ENCODE measurements at regions not wholly inside any gene's neighbourhood (a gene's known extent, or its start where the extent isn't known, plus 50 kb on each side); places are given as distances from the start of the nearest gene placed in this dataset.

DNA sequence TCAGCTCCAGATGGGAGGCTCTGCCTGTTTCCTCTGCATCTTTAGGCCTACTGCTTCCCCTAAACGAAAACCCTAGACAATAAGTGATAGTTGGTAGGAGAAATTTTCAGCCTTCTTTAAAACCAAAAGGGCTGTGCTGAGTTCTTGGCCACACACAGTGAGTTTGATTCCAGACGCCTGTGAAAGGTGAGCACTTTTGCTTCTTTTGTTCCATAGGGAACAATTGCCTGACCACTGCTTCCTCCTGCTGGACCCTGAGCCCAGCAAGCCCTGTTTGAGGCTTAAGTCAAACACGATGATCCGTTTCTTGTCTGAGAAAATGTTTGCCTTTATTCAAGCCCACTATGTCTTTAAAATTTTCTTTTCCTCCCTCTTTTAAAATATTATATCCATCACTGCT is 493.9 kb downstream of the ZIC1 start (continued):
- TF ChIP-seq PRDM15 (CRISPR knock-in tag; IDR thresholded peaks at IDR 0.05): no peak

GRCh38 chr3:147904421-147904820 is 495.3 kb downstream of the ZIC1 start:
- ATAC-seq: no peak; the same call in 2 of the 3 replicates
- no peak overlapping the region for H3K9ac ChIP-seq (ENCODE audit: control insufficient read depth, insufficient read depth, low read length)
- ChIA-PET SMC1A (ENCODE audit: uncharacterized antibody, unreplicated experiment) (interaction anchor here (1.0 to 2.8 kb wide), 9 partner anchors 10 to 32 kb away, joined by 3 to 13 read pairs (median 4); no protein-coding TSS in a partner anchor), CTCF (interaction anchor here (1.2 kb wide), 1 partner anchor 11 kb away, joined by 3 read pairs; no protein-coding TSS in a partner anchor), RAD21 (ENCODE audit: unreplicated experiment) (interaction anchor here (1.0 to 1.1 kb wide), 2 partner anchors 12 to 14 kb away, joined by 3 to 5 read pairs; no protein-coding TSS in a partner anchor), POLR2A (no interaction called here)
- WGBS (ENCODE audit: insufficient coverage, insufficient replicate concordance, low lambda C conversion rate, missing lambda C conversion rate): 3% methylated on average over 3 of the region's 3 CpGs
- no peak overlapping the region for H2AFZ ChIP-seq (ENCODE audit: control insufficient read depth, low read depth, low read length)
- no peaks in the 10 kb centered on the region for H3K27me3 ChIP-seq (replicated peaks in 1 of 2; ENCODE audit: control insufficient read depth in 2 of 2, insufficient read depth in 2 of 2, low read length in 1 of 2)
- no peak overlapping the region for H3K4me3 ChIP-seq
- no TSS peak for BruUV-seq (replicated peaks)
- no peak overlapping the region for H3K4me2 ChIP-seq (ENCODE audit: control insufficient read depth, insufficient read depth)
- H3K4me1 ChIP-seq (ENCODE audit: control insufficient read depth, insufficient read depth, low read length): no peaks in the 10 kb centered on the region
- no peak overlapping the region for H3K27ac ChIP-seq (ENCODE audit: control insufficient read depth, insufficient read depth)
- no peaks in the 10 kb centered on the region for H3K79me2 ChIP-seq (ENCODE audit: control insufficient read depth, insufficient read depth, low read length)
- in situ Hi-C loops (cut with MboI): no loop called here
- H3K9me3 ChIP-seq (replicated peaks; ENCODE audit: control insufficient read depth, insufficient read depth, low read length): no peaks in the 10 kb centered on the region
- intact Hi-C loops (cut with micrococcal nuclease; ENCODE audit: unreplicated experiment): no loop called here
- no peaks in the 10 kb centered on the region for H3K36me3 ChIP-seq (ENCODE audit: control insufficient read depth in 2 of 2, insufficient read depth in 2 of 2, low read length in 1 of 2)
- no peak for FAIRE-seq
- no peak for DNase-seq (ENCODE audit: low read depth, low spot score)
- H4K20me1 ChIP-seq (ENCODE audit: control insufficient read depth, insufficient read depth): no peaks in the 10 kb centered on the region
- TF ChIP-seq MEF2A (IDR thresholded peaks at IDR 0.05; ENCODE audit: insufficient read depth, low read depth, low read length) (no peak), SRF (IDR thresholded peaks at IDR 0.05; ENCODE audit: low read depth in 2 of 2, low read length in 2 of 2) (no peak), GABPA (IDR thresholded peaks at IDR 0.05; ENCODE audit: low read depth) (no peak), BMI1 (IDR thresholded peaks at IDR 0.05; ENCODE audit: borderline replicate concordance) (no peak), EGR1 (IDR thresholded peaks at IDR 0.05; ENCODE audit: borderline replicate concordance in 1 of 2, low read depth in 2 of 2, low read length in 2 of 2) (no peak), KDM1A (IDR thresholded peaks at IDR 0.05; ENCODE audit: borderline replicate concordance) (no peak), RBBP5 (conservative IDR thresholded peaks at IDR 0.05) (no peak), TCF12 (IDR thresholded peaks at IDR 0.05; ENCODE audit: low read depth, low read length) (no peak), CBX3 (IDR thresholded peaks at IDR 0.05; ENCODE audit: borderline replicate concordance, low read depth) (no peak), CREB1 (IDR thresholded peaks at IDR 0.05; ENCODE audit: low read depth) (no peak)
- TF ChIP-seq, protein P1, sequence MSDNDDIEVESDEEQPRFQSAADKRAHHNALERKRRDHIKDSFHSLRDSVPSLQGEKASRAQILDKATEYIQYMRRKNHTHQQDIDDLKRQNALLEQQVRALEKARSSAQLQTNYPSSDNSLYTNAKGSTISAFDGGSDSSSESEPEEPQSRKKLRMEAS (IDR thresholded peaks at IDR 0.05; ENCODE audit: low read depth, low read length): no peak
- TF ChIP-seq, protein P2, sequence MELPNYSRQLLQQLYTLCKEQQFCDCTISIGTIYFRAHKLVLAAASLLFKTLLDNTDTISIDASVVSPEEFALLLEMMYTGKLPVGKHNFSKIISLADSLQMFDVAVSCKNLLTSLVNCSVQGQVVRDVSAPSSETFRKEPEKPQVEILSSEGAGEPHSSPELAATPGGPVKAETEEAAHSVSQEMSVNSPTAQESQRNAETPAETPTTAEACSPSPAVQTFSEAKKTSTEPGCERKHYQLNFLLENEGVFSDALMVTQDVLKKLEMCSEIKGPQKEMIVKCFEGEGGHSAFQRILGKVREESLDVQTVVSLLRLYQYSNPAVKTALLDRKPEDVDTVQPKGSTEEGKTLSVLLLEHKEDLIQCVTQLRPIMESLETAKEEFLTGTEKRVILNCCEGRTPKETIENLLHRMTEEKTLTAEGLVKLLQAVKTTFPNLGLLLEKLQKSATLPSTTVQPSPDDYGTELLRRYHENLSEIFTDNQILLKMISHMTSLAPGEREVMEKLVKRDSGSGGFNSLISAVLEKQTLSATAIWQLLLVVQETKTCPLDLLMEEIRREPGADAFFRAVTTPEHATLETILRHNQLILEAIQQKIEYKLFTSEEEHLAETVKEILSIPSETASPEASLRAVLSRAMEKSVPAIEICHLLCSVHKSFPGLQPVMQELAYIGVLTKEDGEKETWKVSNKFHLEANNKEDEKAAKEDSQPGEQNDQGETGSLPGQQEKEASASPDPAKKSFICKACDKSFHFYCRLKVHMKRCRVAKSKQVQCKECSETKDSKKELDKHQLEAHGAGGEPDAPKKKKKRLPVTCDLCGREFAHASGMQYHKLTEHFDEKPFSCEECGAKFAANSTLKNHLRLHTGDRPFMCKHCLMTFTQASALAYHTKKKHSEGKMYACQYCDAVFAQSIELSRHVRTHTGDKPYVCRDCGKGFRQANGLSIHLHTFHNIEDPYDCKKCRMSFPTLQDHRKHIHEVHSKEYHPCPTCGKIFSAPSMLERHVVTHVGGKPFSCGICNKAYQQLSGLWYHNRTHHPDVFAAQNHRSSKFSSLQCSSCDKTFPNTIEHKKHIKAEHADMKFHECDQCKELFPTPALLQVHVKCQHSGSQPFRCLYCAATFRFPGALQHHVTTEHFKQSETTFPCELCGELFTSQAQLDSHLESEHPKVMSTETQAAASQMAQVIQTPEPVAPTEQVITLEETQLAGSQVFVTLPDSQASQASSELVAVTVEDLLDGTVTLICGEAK (IDR thresholded peaks at IDR 0.05; ENCODE audit: borderline replicate concordance): no peak
- TF ChIP-seq, protein P3, sequence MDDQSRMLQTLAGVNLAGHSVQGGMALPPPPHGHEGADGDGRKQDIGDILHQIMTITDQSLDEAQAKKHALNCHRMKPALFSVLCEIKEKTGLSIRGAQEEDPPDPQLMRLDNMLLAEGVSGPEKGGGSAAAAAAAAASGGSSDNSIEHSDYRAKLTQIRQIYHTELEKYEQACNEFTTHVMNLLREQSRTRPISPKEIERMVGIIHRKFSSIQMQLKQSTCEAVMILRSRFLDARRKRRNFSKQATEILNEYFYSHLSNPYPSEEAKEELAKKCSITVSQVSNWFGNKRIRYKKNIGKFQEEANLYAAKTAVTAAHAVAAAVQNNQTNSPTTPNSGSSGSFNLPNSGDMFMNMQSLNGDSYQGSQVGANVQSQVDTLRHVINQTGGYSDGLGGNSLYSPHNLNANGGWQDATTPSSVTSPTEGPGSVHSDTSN (IDR thresholded peaks at IDR 0.05; ENCODE audit: insufficient replicate concordance, low read depth, low read length): no peak
